ENCODE measurements at regions not wholly inside any gene's neighbourhood (a gene's known extent, or its start where the extent isn't known, plus 50 kb on each side); places are given as distances from the start of the nearest gene placed in this dataset.

GRCh38 chr2:157203651-157204050, 53.9 kb upstream of the GALNT5 start:
- H3K79me2 ChIP-seq (ENCODE audit: control insufficient read depth, insufficient read depth, low read length): no peaks in the 10 kb centered on the region
- TF ChIP-seq EZH2 (IDR thresholded peaks at IDR 0.05; ENCODE audit: borderline replicate concordance, low read depth, low read length, severe bottlenecking) (no peak), POLR2AphosphoS5 (IDR thresholded peaks at IDR 0.05; ENCODE audit: insufficient read depth, low read depth, low read length) (no peak), CTCF (IDR thresholded peaks at IDR 0.05; ENCODE audit: extremely low read depth in 1 of 2, insufficient read depth in 1 of 2, low read depth in 1 of 2, low read length in 2 of 2) (no peak), FOS (IDR thresholded peaks at IDR 0.05; ENCODE audit: borderline replicate concordance, insufficient read depth, low read length) (no peak), MAX (IDR thresholded peaks at IDR 0.05; ENCODE audit: insufficient read depth, insufficient read length) (no peak), GATA2 (IDR thresholded peaks at IDR 0.05; ENCODE audit: insufficient read depth, insufficient read length, low read depth, low read length) (no peak), JUN (IDR thresholded peaks at IDR 0.05; ENCODE audit: borderline replicate concordance, insufficient read depth, insufficient read length, low read depth) (no peak), MYC (IDR thresholded peaks at IDR 0.05; ENCODE audit: low read depth, low read length) (no peak), POLR2A (IDR thresholded peaks at IDR 0.05; ENCODE audit: low read depth, low read length) (no peak)
- H3K4me1 ChIP-seq (ENCODE audit: control insufficient read depth, extremely low read depth, insufficient read depth, low read length): no peaks in the 10 kb centered on the region
- dilution Hi-C loops (cut with MboI; ENCODE audit: extremely low pct_ligation_motif_present, low sequenced_read_pairs): no loop called here
- FAIRE-seq: no peak
- H3K9me1 ChIP-seq (replicated peaks; ENCODE audit: control insufficient read depth, extremely low read depth, insufficient read depth, low read length): no peaks in the 10 kb centered on the region
- H2AFZ ChIP-seq (ENCODE audit: low read depth, low read length): no peak overlapping the region
- ChIA-PET CTCF (interaction anchor here (1.3 kb wide), 1 partner anchor 10 kb away, joined by 4 read pairs; no protein-coding TSS in a partner anchor), POLR2A (no interaction called here)
- H3K9ac ChIP-seq (replicated peaks; ENCODE audit: extremely low read depth, insufficient read depth, low read length): no peak overlapping the region
- intact Hi-C loops (cut with micrococcal nuclease): no loop called here
- no peaks in the 10 kb centered on the region for H4K20me1 ChIP-seq (replicated peaks; ENCODE audit: control insufficient read depth, extremely low read depth, insufficient read depth, low read length)
- no TSS peak for BruUV-seq (replicated peaks)
- no peak overlapping the region for H3K4me2 ChIP-seq (ENCODE audit: insufficient read depth, low read length)
- no peak overlapping the region for H3K27ac ChIP-seq (ENCODE audit: insufficient read depth, low read depth, low read length)
- no peaks in the 10 kb centered on the region for H3K27me3 ChIP-seq (ENCODE audit: control insufficient read depth in 2 of 2, insufficient read depth in 2 of 2, low read length in 2 of 2)
- no peaks in the 10 kb centered on the region for H3K9me3 ChIP-seq (replicated peaks; ENCODE audit: control insufficient read depth, insufficient read depth, low read length)
- H3K4me3 ChIP-seq (replicated peaks in 1 of 3; ENCODE audit: insufficient read depth in 1 of 3, low read depth in 1 of 3, low read length in 3 of 3): no peak overlapping the region
- no peaks in the 10 kb centered on the region for H3K36me3 ChIP-seq (ENCODE audit: control insufficient read depth in 2 of 2, extremely low read depth in 1 of 2, insufficient read depth in 2 of 2, low read length in 2 of 2)
- DNase-seq (ENCODE audit: low read depth, low spot score): no peak

Measured in endothelial cell of umbilical vein (primary cell).